Panc1 (cell line): ENCODE measurements at regions not wholly inside any gene's neighbourhood (a gene's known extent, or its start where the extent isn't known, plus 50 kb on each side); places are given as distances from the start of the nearest gene placed in this dataset.

Experiments
- ATAC-seq: fragments of 200-7000 bp; cut with Tn5 transposase; 2 replicates; pipeline ENCODE4 v1.9.1; 2020; ENCODE audit warnings: mild to moderate bottlenecking, moderate library complexity
- BruUV-seq: library from RNA; stranded (reverse); fragments of 400-500 nt; replicated peaks from 2 replicates; lab custom pipeline; 2021; lab: Mats Ljungman, UMichigan
- CTCF ChIA-PET: fragments of 300-600 bp; sonication (Branson Sonifier 250); formaldehyde crosslinking; loops from one replicate; lab custom pipeline; 2022; ENCODE audit warnings: antibody characterized with exemption; lab: Charles Lee
- POLR2A ChIA-PET: fragments of 300-600 bp; sonication (Branson Sonifier 250); formaldehyde crosslinking; loops from one replicate; lab custom pipeline; 2022; ENCODE audit warnings: antibody characterized with exemption; lab: Charles Lee
- DNase-seq: peaks from one replicate; pipeline ENCODE4 v3.0.0-alpha.2; 2010; ENCODE audit warnings: low read depth, low spot score
- H3K27ac ChIP-seq: 2 replicates; pipeline ENCODE4 v1.5.1; 2011; ENCODE audit warnings: mild to moderate bottlenecking, low read length, inconsistent platforms
- H3K27me3 ChIP-seq: fragments of 200-500 bp; sonication (Bioruptor generic); 2 replicates; pipeline ENCODE4 v1.6.0; 2014; ENCODE audit warnings: low read length, inconsistent platforms; ENCODE audit not compliant: control insufficient read depth, insufficient read depth
- H3K36me3 ChIP-seq: fragments of 200-500 bp; sonication (Bioruptor generic); 2 replicates; pipeline ENCODE4 v1.5.1; 2014; ENCODE audit warnings: inconsistent platforms, mild to moderate bottlenecking, low read length, moderate library complexity; ENCODE audit not compliant: control insufficient read depth, insufficient read depth
- H3K4me1 ChIP-seq: 2 replicates; pipeline ENCODE4 v1.5.1; 2011; ENCODE audit warnings: inconsistent platforms, mild to moderate bottlenecking, low read length, moderate library complexity; ENCODE audit not compliant: control insufficient read depth, insufficient read depth
- H3K4me3 ChIP-seq, 2 experiments: 2 replicates each; pipeline ENCODE4 v1.5.1; 2011 to 2012; ENCODE audit warnings: low read depth in 2 of 2, low read length in 2 of 2, mild to moderate bottlenecking in 2 of 2, inconsistent platforms in 1 of 2, moderate library complexity in 1 of 2
- H3K9me3 ChIP-seq: fragments of 200-500 bp; sonication (Bioruptor generic); 2 replicates; pipeline ENCODE4 v1.5.1; 2014; ENCODE audit warnings: low read depth, mild to moderate bottlenecking, inconsistent platforms, low read length, moderate library complexity; ENCODE audit not compliant: control insufficient read depth, insufficient read depth
- CTCF ChIP-seq: fragments of 450-650 bp; IDR thresholded peaks from 2 replicates; pipeline ENCODE4 v1.5.1; 2017; ENCODE audit warnings: mild to moderate bottlenecking
- POLR2AphosphoS5 ChIP-seq: IDR thresholded peaks from 2 replicates; pipeline ENCODE4 v1.6.1; 2012; ENCODE audit warnings: mild to moderate bottlenecking, low read depth, low read length, moderate library complexity
- REST ChIP-seq, 2 experiments: IDR thresholded peaks; 2 replicates each; pipeline ENCODE4 v1.6.1; 2011 to 2012; ENCODE audit warnings: low read depth in 2 of 2, control low read depth in 1 of 2, low read length in 1 of 2, mild to moderate bottlenecking in 1 of 2, moderate library complexity in 1 of 2; ENCODE audit not compliant: insufficient read depth in 1 of 2
- SIN3A ChIP-seq: IDR thresholded peaks from 2 replicates; pipeline ENCODE4 v1.6.1; 2012; ENCODE audit warnings: low read depth, mild to moderate bottlenecking, low read length, moderate library complexity, borderline replicate concordance; ENCODE audit not compliant: insufficient read depth
- TCF7L2 ChIP-seq: IDR thresholded peaks from 2 replicates; pipeline ENCODE4 v1.6.1; 2011; ENCODE audit warnings: mild to moderate bottlenecking, low read depth, low read length, inconsistent platforms
- in situ Hi-C: cut with HindIII; loops from 2 replicates; pipeline ENCODE4 v1.10.0; 2016; ENCODE audit warnings: low sequenced_read_pairs, low pct_unique_long_range_greater_than_20kb
- intact Hi-C: fragments of 100-400 bp; cut with micrococcal nuclease; formaldehyde crosslinking; loops from one replicate; pipeline ENCODE4 v1.10.0; 2022; ENCODE audit not compliant: unreplicated experiment

- no TSS peak for BruUV-seq
- POLR2A ChIA-PET, result no interaction called here
- intact Hi-C loops, result no loop called here
These were observed 319.8 kb downstream of the FOXO1 start for GRCh38 chr13:40346592-40346991.

GRCh38 chr13:40348096-40348679 is 318.3 kb downstream of the FOXO1 start:
- in situ Hi-C loops (no loop called here), intact Hi-C loops (no loop called here)
- Histone ChIP-seq H3K9me3 (no peaks in the 10 kb centered on the region), H3K36me3 (no peaks in the 10 kb centered on the region), H3K27me3 (no peaks in the 10 kb centered on the region), H3K4me3 (no peak overlapping the region), H3K27ac (no peak overlapping the region), H3K4me1 (no peaks in the 10 kb centered on the region)
- ATAC-seq, result no peak
- BruUV-seq, result no TSS peak
- ChIA-PET CTCF (no interaction called here), POLR2A (no interaction called here)
- TF ChIP-seq TCF7L2, result no peak
- no peak for TF ChIP-seq REST (IDR thresholded peaks at IDR 0.05; ENCODE audit: insufficient read depth in 1 of 2, low read depth in 2 of 2, low read length in 1 of 2)
- no peak for TF ChIP-seq CTCF
- TF ChIP-seq SIN3A, result no peak
- TF ChIP-seq POLR2AphosphoS5, result no peak
- no peak for DNase-seq

More at GRCh38 chr13:40346592-40346991, 319.8 kb downstream of the FOXO1 start:
- CTCF ChIA-PET, result no interaction called here
- no peaks in the 10 kb centered on the region for H3K27me3 ChIP-seq
- no peak for TF ChIP-seq REST (IDR thresholded peaks at IDR 0.05; ENCODE audit: insufficient read depth in 1 of 2, low read depth in 2 of 2, low read length in 1 of 2)
- TF ChIP-seq TCF7L2, result no peak
- no peak for TF ChIP-seq POLR2AphosphoS5
- TF ChIP-seq SIN3A, result no peak
- no peak for TF ChIP-seq CTCF
- H3K4me3 ChIP-seq, result no peak overlapping the region
- H3K9me3 ChIP-seq, result no peaks in the 10 kb centered on the region
- no peaks in the 10 kb centered on the region for H3K4me1 ChIP-seq
- H3K36me3 ChIP-seq, result no peaks in the 10 kb centered on the region
- no peak for DNase-seq
- in situ Hi-C loops, result no loop called here
- no peak for ATAC-seq
- H3K27ac ChIP-seq, result no peak overlapping the region
